OCI-LY3 (cell line): ENCODE measurements at regions not wholly inside any gene's neighbourhood (a gene's known extent, or its start where the extent isn't known, plus 50 kb on each side); places are given as distances from the start of the nearest gene placed in this dataset.
"Not testable (repeated sequence)": the region's sequence is repeated elsewhere in the genome, so short reads cannot be mapped to it uniquely, and the experiment has no call there.

Experiments used
- H2AFZ ChIP-seq: fragments of 200-600, 300-600 bp; shearing (Covaris generic); 2 replicates; pipeline ENCODE4 v1.6.0; 2014; ENCODE audit warnings: antibody characterized with exemption, low read depth, low read length
- H3K27ac ChIP-seq: fragments of 200-600, 300-600 bp; sonication (generic); 2 replicates; pipeline ENCODE4 v1.5.1; 2014; ENCODE audit warnings: mild to moderate bottlenecking, low read length, moderate library complexity, mixed read lengths
- H3K27me3 ChIP-seq: fragments of 200-600, 300-600 bp; sonication (generic); 2 replicates; pipeline ENCODE4 v1.6.1; 2014; ENCODE audit warnings: low read depth, low read length, mixed read lengths
- H3K36me3 ChIP-seq: fragments of 200-600, 300-600 bp; sonication (generic); replicated peaks from 2 replicates; pipeline ENCODE3; 2014; ENCODE audit warnings: low read depth, low read length, mixed read lengths
- H3K4me1 ChIP-seq: fragments of 300-600, 200-600 bp; sonication (generic); 2 replicates; pipeline ENCODE4 v1.6.1; 2014; ENCODE audit warnings: low read length, mixed read lengths
- H3K4me2 ChIP-seq: fragments of 200-600, 300-600 bp; sonication (generic); 2 replicates; pipeline ENCODE4 v1.6.1; 2014; ENCODE audit warnings: low read length, mixed read lengths
- H3K4me3 ChIP-seq: fragments of 300-600, 200-600 bp; sonication (generic); 2 replicates; pipeline ENCODE4 v1.5.1; 2014; ENCODE audit warnings: antibody characterized with exemption, mild to moderate bottlenecking, low read length, moderate library complexity
- H3K79me2 ChIP-seq: fragments of 300-600, 200-600 bp; shearing (Covaris generic); 2 replicates; pipeline ENCODE4 v1.6.1; 2014; ENCODE audit warnings: mild to moderate bottlenecking, low read length, mixed read lengths
- H3K9ac ChIP-seq: fragments of 300-600, 200-600 bp; shearing (Covaris generic); 2 replicates; pipeline ENCODE4 v1.6.0; 2014; ENCODE audit warnings: mild to moderate bottlenecking, low read length, moderate library complexity
- H3K9me3 ChIP-seq: fragments of 200-600, 300-600 bp; shearing (Covaris generic); 2 replicates; pipeline ENCODE4 v1.6.1; 2014; ENCODE audit warnings: low read length, mixed read lengths; ENCODE audit not compliant: insufficient read depth
- H4K20me1 ChIP-seq: fragments of 200-600, 300-600 bp; sonication (generic); 2 replicates; pipeline ENCODE4 v1.6.1; 2016; ENCODE audit warnings: low read length, mixed read lengths; ENCODE audit not compliant: insufficient read depth
- EZH2phosphoT487 ChIP-seq: fragments of 200-600 bp; shearing (Covaris generic); IDR thresholded peaks from 2 replicates; pipeline ENCODE4 v1.6.1; 2018; ENCODE audit warnings: antibody characterized with exemption, mixed run types, low read depth
- TF ChIP-seq, protein P1 (sequence below): fragments of 200-600, 300-600 bp; sonication (generic); IDR thresholded peaks from 2 replicates; pipeline ENCODE4 v1.5.1; 2014; ENCODE audit warnings: antibody characterized with exemption, low read length, low read depth

DNA sequence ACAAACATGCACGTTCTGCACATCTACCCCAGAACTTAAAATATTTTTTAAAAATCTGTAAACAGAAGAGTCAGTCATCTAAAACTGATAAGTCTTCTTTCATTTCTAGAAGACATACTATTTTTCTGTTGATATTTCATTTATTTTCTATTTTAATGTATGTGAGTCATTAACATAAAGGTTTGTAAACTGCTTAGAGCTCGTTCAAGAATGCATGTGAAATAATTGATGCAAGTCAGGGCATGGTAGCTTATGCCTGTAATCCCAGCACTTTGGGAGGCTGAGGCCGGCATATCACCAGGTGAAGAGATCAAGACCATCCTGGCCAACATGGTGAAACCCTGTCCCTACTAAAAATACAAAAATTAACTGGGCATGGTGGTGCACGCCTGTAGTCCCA is 219.9 kb upstream of the HSFY2 start:
- Histone ChIP-seq H4K20me1 (no peaks in the 10 kb centered on the region), H3K27ac (no peak overlapping the region), H3K79me2 (no peaks in the 10 kb centered on the region), H2AFZ (no peak overlapping the region), H3K4me2 (no peak overlapping the region), H3K9ac (no peak overlapping the region), H3K27me3 (no peaks in the 10 kb centered on the region), H3K4me1 (no peaks in the 10 kb centered on the region), H3K9me3 (no peaks in the 10 kb centered on the region), H3K4me3 (no peak overlapping the region), H3K36me3 (no peaks in the 10 kb centered on the region)
- TF ChIP-seq EZH2phosphoT487, result no peak
- TF ChIP-seq, protein P1, sequence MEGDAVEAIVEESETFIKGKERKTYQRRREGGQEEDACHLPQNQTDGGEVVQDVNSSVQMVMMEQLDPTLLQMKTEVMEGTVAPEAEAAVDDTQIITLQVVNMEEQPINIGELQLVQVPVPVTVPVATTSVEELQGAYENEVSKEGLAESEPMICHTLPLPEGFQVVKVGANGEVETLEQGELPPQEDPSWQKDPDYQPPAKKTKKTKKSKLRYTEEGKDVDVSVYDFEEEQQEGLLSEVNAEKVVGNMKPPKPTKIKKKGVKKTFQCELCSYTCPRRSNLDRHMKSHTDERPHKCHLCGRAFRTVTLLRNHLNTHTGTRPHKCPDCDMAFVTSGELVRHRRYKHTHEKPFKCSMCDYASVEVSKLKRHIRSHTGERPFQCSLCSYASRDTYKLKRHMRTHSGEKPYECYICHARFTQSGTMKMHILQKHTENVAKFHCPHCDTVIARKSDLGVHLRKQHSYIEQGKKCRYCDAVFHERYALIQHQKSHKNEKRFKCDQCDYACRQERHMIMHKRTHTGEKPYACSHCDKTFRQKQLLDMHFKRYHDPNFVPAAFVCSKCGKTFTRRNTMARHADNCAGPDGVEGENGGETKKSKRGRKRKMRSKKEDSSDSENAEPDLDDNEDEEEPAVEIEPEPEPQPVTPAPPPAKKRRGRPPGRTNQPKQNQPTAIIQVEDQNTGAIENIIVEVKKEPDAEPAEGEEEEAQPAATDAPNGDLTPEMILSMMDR, result no peak

DNA sequence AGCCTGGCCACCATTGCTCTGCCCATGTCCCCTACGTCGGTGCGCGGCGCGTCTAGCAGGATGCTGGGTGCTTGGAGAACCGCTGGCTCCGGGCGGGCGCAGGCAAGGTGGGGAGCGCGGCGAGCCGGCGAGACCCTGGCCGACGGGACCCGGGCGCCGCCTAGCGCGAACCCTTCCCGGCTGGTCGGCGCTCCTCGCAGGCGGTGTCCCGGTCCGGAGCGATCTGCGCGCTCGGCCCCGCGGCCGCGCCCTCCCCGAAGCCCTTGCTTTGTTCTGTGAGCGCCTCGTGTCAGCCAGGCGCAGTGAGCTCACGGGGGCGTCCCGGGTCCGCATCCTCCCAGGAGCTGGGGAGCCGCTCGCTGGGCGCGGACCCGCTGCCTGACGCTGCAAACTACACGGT is 219.1 kb upstream of the HSFY2 start:
- H4K20me1 ChIP-seq, H3K4me2 ChIP-seq: not testable (repeated sequence)

DNA sequence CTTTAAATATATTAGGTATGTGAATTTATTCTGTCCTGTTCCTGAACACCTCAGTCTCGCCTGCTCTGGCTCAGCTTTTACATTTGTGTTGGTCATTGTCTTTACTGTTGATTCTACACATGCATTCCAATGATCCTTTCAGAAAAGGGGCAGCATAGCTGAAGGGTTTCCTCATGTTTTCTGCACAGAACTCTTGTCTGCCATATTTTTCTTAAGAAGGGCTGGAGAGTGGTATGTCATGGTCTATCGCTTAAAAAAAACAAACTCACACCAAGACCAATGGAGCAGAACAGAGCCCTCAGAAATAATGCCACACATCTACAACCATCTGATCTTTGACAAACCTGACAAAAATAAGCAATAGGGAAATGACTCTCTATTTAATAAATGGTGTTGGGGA is 215.8 kb upstream of the HSFY2 start:
- no peaks in the 10 kb centered on the region for H3K36me3 ChIP-seq
- H4K20me1 ChIP-seq, result no peaks in the 10 kb centered on the region
- no peak overlapping the region for H3K9ac ChIP-seq
- H3K4me1 ChIP-seq, result no peaks in the 10 kb centered on the region
- no peaks in the 10 kb centered on the region for H3K79me2 ChIP-seq
- TF ChIP-seq EZH2phosphoT487, result no peak
- TF ChIP-seq, protein P1, result no peak
- H3K9me3 ChIP-seq, result no peaks in the 10 kb centered on the region
- no peak overlapping the region for H3K27ac ChIP-seq
- no peaks in the 10 kb centered on the region for H3K27me3 ChIP-seq
- H3K4me3 ChIP-seq, result no peak overlapping the region
- H3K4me2 ChIP-seq, result no peak overlapping the region
- no peak overlapping the region for H2AFZ ChIP-seq

More for the DNA sequence above, 219.1 kb upstream of the HSFY2 start:
- H3K9me3 ChIP-seq, H3K79me2 ChIP-seq, H3K27me3 ChIP-seq, H3K9ac ChIP-seq, H2AFZ ChIP-seq, H3K36me3 ChIP-seq, H3K4me1 ChIP-seq, H3K27ac ChIP-seq, H3K4me3 ChIP-seq: not testable (repeated sequence)

DNA sequence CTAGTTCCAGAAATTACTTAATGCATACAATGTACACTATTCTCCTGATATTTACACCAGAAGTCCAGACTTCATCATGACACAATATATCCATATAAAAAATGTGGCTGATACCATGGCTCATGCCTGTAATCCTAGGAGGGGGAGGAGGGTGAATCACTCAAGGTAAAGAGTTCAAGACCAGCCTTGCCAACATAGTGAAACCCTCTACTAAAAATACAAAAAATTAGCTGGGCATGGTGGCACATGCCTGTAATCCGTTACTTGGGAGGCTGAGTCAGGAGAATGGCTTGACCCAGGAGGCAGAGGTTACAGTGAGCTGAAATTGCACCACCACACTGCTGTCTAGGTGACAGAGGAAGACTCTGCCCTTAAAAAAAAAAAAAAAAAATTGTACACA is 192.5 kb upstream of the HSFY2 start:
- no peaks in the 10 kb centered on the region for H3K4me1 ChIP-seq
- H3K27me3 ChIP-seq, result no peaks in the 10 kb centered on the region
- TF ChIP-seq, protein P1, result no peak
- no peaks in the 10 kb centered on the region for H4K20me1 ChIP-seq
- H3K4me2 ChIP-seq, result no peak overlapping the region
- no peak overlapping the region for H2AFZ ChIP-seq
- H3K36me3 ChIP-seq, result no peaks in the 10 kb centered on the region
- H3K27ac ChIP-seq, result no peak overlapping the region
- no peak overlapping the region for H3K9ac ChIP-seq
- no peak overlapping the region for H3K4me3 ChIP-seq
- H3K9me3 ChIP-seq, result no peaks in the 10 kb centered on the region
- H3K79me2 ChIP-seq, result no peaks in the 10 kb centered on the region

DNA sequence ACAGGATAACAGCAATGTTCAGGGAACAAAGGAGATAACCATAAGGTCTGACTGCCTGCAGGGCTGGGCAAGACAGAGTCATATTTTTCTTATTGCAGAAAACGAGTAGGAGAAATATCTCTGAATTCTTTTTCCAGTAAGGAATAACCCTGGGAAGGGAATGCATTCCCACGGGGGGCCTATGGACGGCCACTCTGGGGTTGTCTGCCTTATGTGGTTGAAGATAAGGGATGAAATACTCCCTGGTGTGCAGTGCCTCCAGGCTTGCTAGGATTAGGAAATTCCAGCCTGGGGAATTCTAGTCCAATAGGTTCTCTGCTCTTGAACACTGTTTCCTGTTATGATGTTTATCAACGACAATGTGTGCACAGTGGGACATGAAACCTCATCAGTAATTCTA is 185.3 kb upstream of the HSFY2 start:
- Histone ChIP-seq H3K79me2 (no peaks in the 10 kb centered on the region), H3K4me1 (no peaks in the 10 kb centered on the region), H3K9ac (no peak overlapping the region), H4K20me1 (no peaks in the 10 kb centered on the region), H2AFZ (no peak overlapping the region), H3K9me3 (no peaks in the 10 kb centered on the region), H3K27ac (no peak overlapping the region), H3K36me3 (no peaks in the 10 kb centered on the region), H3K27me3 (no peaks in the 10 kb centered on the region), H3K4me3 (no peak overlapping the region), H3K4me2 (no peak overlapping the region)
- TF ChIP-seq, protein P1, result no peak
- no peak for TF ChIP-seq EZH2phosphoT487
